ENCODE measurements at regions not wholly inside any gene's neighbourhood (a gene's known extent, or its start where the extent isn't known, plus 50 kb on each side); places are given as distances from the start of the nearest gene placed in this dataset.
A peak's percentile ranks its signal among the peaks of the same experiment; 100 is the strongest.

DNA sequence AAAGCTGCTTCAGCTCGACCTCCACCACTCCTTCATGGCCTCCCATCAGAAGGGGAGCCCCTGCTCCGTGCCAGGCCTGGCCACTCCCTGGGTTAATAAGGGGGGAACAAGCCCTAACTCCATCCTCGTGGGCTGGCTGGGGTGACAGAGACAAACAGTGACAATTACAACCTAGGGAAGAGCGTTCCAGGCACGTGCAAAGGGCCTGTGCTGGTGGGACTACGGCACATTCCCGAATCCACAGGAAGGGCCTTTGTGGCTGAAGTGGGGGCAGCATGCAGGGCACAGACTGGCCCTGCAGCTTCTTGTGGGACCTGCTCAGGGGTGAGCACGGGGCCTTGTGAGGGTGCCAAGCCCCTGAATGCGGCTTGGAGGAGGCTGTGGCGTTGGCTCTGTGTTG, 157.4 kb downstream of the C9orf50 start:
- no peaks in the 10 kb centered on the region for H3K9me3 ChIP-seq
- H3K27me3 ChIP-seq (ENCODE audit: insufficient read depth in 3 of 3, low read length in 2 of 3) = no peaks in the 10 kb centered on the region
- WGBS, 3 donors = 89 to 94% (median 92%) methylated on average over 10 of the region's 10 CpGs
- no peak for DNase-seq
- no peak overlapping the region for H3K4me3 ChIP-seq
- intact Hi-C loops (cut with DNase I) = no loop called here
- TF ChIP-seq, protein P1, sequence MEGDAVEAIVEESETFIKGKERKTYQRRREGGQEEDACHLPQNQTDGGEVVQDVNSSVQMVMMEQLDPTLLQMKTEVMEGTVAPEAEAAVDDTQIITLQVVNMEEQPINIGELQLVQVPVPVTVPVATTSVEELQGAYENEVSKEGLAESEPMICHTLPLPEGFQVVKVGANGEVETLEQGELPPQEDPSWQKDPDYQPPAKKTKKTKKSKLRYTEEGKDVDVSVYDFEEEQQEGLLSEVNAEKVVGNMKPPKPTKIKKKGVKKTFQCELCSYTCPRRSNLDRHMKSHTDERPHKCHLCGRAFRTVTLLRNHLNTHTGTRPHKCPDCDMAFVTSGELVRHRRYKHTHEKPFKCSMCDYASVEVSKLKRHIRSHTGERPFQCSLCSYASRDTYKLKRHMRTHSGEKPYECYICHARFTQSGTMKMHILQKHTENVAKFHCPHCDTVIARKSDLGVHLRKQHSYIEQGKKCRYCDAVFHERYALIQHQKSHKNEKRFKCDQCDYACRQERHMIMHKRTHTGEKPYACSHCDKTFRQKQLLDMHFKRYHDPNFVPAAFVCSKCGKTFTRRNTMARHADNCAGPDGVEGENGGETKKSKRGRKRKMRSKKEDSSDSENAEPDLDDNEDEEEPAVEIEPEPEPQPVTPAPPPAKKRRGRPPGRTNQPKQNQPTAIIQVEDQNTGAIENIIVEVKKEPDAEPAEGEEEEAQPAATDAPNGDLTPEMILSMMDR (IDR thresholded peaks at IDR 0.05) = no peak
- peaks cover 20% of the 10 kb centered on the region for H3K4me1 ChIP-seq
- no peaks in the 10 kb centered on the region for H3K36me3 ChIP-seq (ENCODE audit: insufficient read depth in 1 of 2, low read depth in 1 of 2)
- ATAC-seq = no peak
- no peak overlapping the region for H3K27ac ChIP-seq

DNA sequence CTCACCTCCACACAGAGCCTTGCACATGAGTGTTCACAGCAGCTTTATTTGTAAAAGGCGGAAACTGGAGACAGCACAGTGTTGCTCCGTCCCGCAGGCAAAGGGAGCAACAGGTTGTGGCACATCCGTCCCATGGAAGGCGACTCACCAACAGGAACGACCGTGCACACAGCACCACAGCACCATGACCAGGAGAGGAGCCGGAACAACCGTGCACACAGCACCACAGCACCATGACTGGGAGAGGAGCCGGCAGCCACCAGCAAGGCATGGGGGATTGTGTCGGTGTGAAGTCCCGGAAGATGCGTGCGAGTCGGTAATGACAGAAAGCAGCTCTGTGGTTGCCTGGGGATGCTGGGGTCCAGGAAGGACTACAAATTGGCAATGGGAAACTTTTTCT, 158.5 kb downstream of the C9orf50 start:
- no peaks in the 10 kb centered on the region for H3K36me3 ChIP-seq (ENCODE audit: insufficient read depth in 1 of 2, low read depth in 1 of 2)
- 94 to 97% (median 95%) methylated on average over 15 of the region's 15 CpGs for WGBS, 3 donors
- H3K4me3 ChIP-seq = no peak overlapping the region
- no peak overlapping the region for H3K27ac ChIP-seq
- no peak for ATAC-seq
- H3K4me1 ChIP-seq = peaks cover 26% of the 10 kb centered on the region
- H3K27me3 ChIP-seq (ENCODE audit: insufficient read depth in 3 of 3, low read length in 2 of 3) = no peaks in the 10 kb centered on the region
- TF ChIP-seq, protein P1 (IDR thresholded peaks at IDR 0.05) = no peak
- no peak for DNase-seq
- intact Hi-C loops (cut with DNase I) = no loop called here
- H3K9me3 ChIP-seq = no peaks in the 10 kb centered on the region

DNA sequence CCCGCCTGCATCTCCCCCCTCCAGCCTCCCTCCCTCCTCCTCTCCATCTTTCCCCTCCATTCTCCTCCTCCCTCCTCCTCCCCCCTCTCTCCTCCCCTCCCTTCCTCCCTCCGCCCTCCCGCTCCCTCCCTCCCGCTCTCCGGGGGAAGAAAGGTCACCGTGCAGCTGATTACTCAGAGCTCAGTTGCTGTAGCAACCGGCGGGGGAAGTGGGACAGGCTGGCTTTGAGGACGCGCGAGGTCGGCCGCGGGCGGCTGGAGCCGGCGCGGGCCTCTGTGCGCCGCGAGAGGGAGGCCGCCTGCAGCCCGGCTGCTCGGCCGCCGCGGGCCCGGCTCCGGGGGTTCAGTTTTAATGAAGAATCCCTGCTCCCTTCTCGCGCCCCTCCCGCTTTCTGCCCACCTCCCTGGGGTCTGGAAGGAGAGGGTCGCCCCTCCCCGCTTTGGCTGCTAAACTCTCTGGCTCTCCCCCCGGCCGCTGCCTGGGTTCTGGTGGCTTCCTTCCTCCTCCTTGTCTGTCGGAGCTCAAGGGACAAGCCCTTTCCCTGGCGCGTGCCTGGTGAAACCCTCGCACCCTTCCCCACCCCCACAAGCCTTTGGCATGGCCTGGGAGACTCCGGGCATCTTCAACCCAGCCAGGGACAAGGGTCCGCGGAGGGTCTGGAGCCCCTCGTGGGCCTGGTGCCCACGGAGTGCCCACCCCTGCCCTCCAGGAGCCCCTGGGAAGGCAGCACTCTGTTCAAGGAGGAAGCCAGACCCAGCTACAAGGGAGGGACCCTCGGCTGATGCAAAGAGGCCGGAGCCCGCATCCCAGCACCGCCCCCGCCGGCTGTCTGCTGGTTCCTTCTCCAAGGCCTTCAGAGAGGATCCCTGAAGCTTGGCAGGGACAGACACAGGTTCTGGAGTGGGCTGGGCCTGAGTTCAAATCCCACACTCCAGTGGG, 160.3 kb downstream of the C9orf50 start:
- no peaks in the 10 kb centered on the region for H3K36me3 ChIP-seq (ENCODE audit: insufficient read depth in 1 of 2, low read depth in 1 of 2)
- peak; percentile 94 to 95 (median 95) for ATAC-seq
- intact Hi-C loops (cut with DNase I) = no loop called here
- H3K4me3 ChIP-seq = peak overlapping the region; percentile 64
- H3K9me3 ChIP-seq = no peaks in the 10 kb centered on the region
- peak overlapping the region; percentile 86 for H3K27ac ChIP-seq
- peak; percentile 96 to 98 for DNase-seq
- no peaks in the 10 kb centered on the region for H3K27me3 ChIP-seq (ENCODE audit: insufficient read depth in 3 of 3, low read length in 2 of 3)
- WGBS, 3 donors = 3 to 5% (median 5%) methylated on average over 42 to 48 of the region's 51 CpGs
- TF ChIP-seq, protein P1 (IDR thresholded peaks at IDR 0.05) = peak; percentile 23
- peaks cover 26% of the 10 kb centered on the region for H3K4me1 ChIP-seq

DNA sequence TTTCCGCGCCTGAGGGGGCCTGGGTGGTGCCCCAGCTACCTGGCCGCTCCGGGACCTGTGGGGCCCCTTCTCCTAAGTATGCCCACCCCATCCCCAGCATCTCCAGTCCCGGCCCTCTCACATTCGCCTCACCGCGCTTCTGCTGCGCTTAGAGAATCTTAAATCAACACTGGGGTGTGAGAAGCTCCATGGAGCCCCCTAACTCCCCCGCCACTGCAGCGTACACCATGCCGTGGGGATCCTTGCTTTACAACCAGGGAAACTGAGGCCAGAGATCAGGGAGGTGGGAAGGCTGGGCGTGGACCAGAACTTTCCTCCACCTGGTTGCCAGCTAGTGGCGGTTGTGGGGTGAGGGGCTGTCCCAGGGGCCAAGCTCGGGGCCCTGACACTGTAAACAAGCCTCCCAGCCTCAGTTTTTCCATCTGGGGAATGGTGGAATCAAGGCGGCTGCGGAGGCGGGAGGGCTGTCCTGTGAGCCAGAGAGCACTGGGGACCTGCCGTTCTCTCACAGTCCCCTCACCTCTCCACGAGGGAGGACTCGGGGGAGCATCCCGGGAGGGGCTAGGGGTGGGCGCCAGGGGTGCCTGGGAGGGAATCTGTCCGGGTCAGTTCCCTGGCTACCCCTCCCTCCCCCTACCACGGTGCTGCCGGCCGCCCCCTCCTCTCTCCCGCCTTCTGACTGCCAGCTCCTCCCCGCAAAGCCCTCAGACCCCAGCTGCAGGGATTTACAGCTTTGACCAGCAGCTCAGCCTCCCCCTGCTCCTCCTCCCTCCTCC, 161.2 kb downstream of the C9orf50 start:
- Histone ChIP-seq H3K4me1 (peaks cover 23% of the 10 kb centered on the region), H3K4me3 (no peak overlapping the region), H3K36me3 (ENCODE audit: insufficient read depth in 1 of 2, low read depth in 1 of 2) (no peaks in the 10 kb centered on the region), H3K27ac (peak overlapping the region; percentile 39), H3K27me3 (ENCODE audit: insufficient read depth in 3 of 3, low read length in 2 of 3) (no peaks in the 10 kb centered on the region), H3K9me3 (no peaks in the 10 kb centered on the region)
- peak; percentile 16 to 44 (median 24) for ATAC-seq
- TF ChIP-seq, protein P1 (IDR thresholded peaks at IDR 0.05) = no peak
- no peak for DNase-seq
- 14 to 28% (median 22%) methylated on average over 25 to 29 of the region's 29 CpGs for WGBS, 3 donors
- intact Hi-C loops (cut with DNase I) = no loop called here

Data from psoas muscle (tissue), 7 donors.